ENCODE measurements at regions not wholly inside any gene's neighbourhood (a gene's known extent, or its start where the extent isn't known, plus 50 kb on each side); places are given as distances from the start of the nearest gene placed in this dataset.

DNA sequence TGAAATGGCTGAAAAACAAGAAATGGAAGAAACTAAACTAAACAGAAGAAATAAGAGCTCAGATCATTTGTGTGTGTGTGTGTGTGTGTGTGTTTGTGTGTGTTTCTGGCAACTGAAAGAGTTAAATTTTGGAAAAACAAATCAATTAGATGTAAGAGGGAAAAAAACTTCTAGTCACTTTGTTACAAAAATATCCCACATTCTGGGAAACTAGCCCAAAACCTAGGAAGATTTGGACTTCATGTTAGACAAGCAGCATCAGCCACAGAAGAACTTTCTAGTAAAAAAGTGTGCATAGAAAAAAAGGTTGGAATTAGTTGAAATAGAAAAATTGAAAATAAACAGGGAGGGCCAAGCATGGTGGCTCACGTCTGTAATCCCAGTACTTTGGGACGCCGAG lies 111.6 kb upstream of the PRKG2 start:
- TF ChIP-seq EZH2phosphoT487 (IDR thresholded peaks at IDR 0.05; ENCODE audit: low read length): no peak
- TF ChIP-seq CTCF (IDR thresholded peaks at IDR 0.05; ENCODE audit: low read length): no peak

Measured in MM.1S (cell line).